ENCODE measurements at regions not wholly inside any gene's neighbourhood (a gene's known extent, or its start where the extent isn't known, plus 50 kb on each side); places are given as distances from the start of the nearest gene placed in this dataset.

- Histone ChIP-seq H3K4me1 (ENCODE audit: insufficient read depth, low read length, poor library complexity, severe bottlenecking) (no peaks in the 10 kb centered on the region), H3K9me3 (ENCODE audit: low read depth, low read length, poor library complexity, severe bottlenecking) (peaks cover 8% of the 10 kb centered on the region), H3K4me3 (ENCODE audit: low read depth, low read length, poor library complexity, severe bottlenecking) (no peak overlapping the region), H3K27ac (ENCODE audit: low read depth, low read length, poor library complexity, severe bottlenecking) (no peak overlapping the region), H3K27me3 (replicated peaks; ENCODE audit: insufficient read depth, low read depth, low read length, poor library complexity) (no peaks in the 10 kb centered on the region), H3K36me3 (ENCODE audit: insufficient read depth, low read length, poor library complexity, severe bottlenecking) (no peaks in the 10 kb centered on the region)
- intact Hi-C loops (cut with micrococcal nuclease; ENCODE audit: unreplicated experiment): no loop called here
- CTCF ChIA-PET: no interaction called here
- no TSS peak for BruUV-seq (replicated peaks)
- POLR2A ChIA-PET (ENCODE audit: low non-redundant PET): interaction anchor here (0.7 kb wide), 1 partner anchor 290 kb away, joined by 3 read pairs; no protein-coding TSS in a partner anchor
- TF ChIP-seq CTCF (conservative IDR thresholded peaks at IDR 0.05; ENCODE audit: low read depth, low read length) (no peak), EZH2 (IDR thresholded peaks at IDR 0.05; ENCODE audit: borderline replicate concordance, low read depth, low read length, poor library complexity, severe bottlenecking) (no peak)
- no peak for DNase-seq (ENCODE audit: low spot score)
These were observed 112.8 kb upstream of the CDH12 start for GRCh38 chr5:22965960-22966359.

- CTCF ChIA-PET: no interaction called here
- POLR2A ChIA-PET (ENCODE audit: low non-redundant PET): no interaction called here
- BruUV-seq (replicated peaks): no TSS peak
- Histone ChIP-seq H3K27me3 (replicated peaks; ENCODE audit: insufficient read depth, low read depth, low read length, poor library complexity) (no peaks in the 10 kb centered on the region), H3K36me3 (ENCODE audit: insufficient read depth, low read length, poor library complexity, severe bottlenecking) (no peaks in the 10 kb centered on the region), H3K4me3 (ENCODE audit: low read depth, low read length, poor library complexity, severe bottlenecking) (no peak overlapping the region), H3K4me1 (ENCODE audit: insufficient read depth, low read length, poor library complexity, severe bottlenecking) (no peaks in the 10 kb centered on the region), H3K9me3 (ENCODE audit: low read depth, low read length, poor library complexity, severe bottlenecking) (peaks cover 8% of the 10 kb centered on the region), H3K27ac (ENCODE audit: low read depth, low read length, poor library complexity, severe bottlenecking) (no peak overlapping the region)
- TF ChIP-seq CTCF (conservative IDR thresholded peaks at IDR 0.05; ENCODE audit: low read depth, low read length) (no peak), EZH2 (IDR thresholded peaks at IDR 0.05; ENCODE audit: borderline replicate concordance, low read depth, low read length, poor library complexity, severe bottlenecking) (no peak)
- DNase-seq (ENCODE audit: low spot score): no peak
- intact Hi-C loops (cut with micrococcal nuclease; ENCODE audit: unreplicated experiment): no loop called here
These were observed 111.5 kb upstream of the CDH12 start for GRCh38 chr5:22964632-22965031.

GRCh38 chr5:22958462-22959262, 105.5 kb upstream of the CDH12 start:
- CTCF ChIA-PET: no interaction called here
- no peaks in the 10 kb centered on the region for H3K4me1 ChIP-seq (ENCODE audit: insufficient read depth, low read length, poor library complexity, severe bottlenecking)

More at GRCh38 chr5:22958462-22959262, 105.5 kb upstream of the CDH12 start:
- Histone ChIP-seq H3K36me3 (ENCODE audit: insufficient read depth, low read length, poor library complexity, severe bottlenecking) (no peaks in the 10 kb centered on the region), H3K4me3 (ENCODE audit: low read depth, low read length, poor library complexity, severe bottlenecking) (no peak overlapping the region), H3K27ac (ENCODE audit: low read depth, low read length, poor library complexity, severe bottlenecking) (no peak overlapping the region), H3K9me3 (ENCODE audit: low read depth, low read length, poor library complexity, severe bottlenecking) (no peaks in the 10 kb centered on the region), H3K27me3 (replicated peaks; ENCODE audit: insufficient read depth, low read depth, low read length, poor library complexity) (no peaks in the 10 kb centered on the region)
- no peak for DNase-seq (ENCODE audit: low spot score)
- POLR2A ChIA-PET (ENCODE audit: low non-redundant PET): no interaction called here
- no peak for TF ChIP-seq EZH2 (IDR thresholded peaks at IDR 0.05; ENCODE audit: borderline replicate concordance, low read depth, low read length, poor library complexity, severe bottlenecking)
- no peak for TF ChIP-seq CTCF (conservative IDR thresholded peaks at IDR 0.05; ENCODE audit: low read depth, low read length)
- intact Hi-C loops (cut with micrococcal nuclease; ENCODE audit: unreplicated experiment): no loop called here
- no TSS peak for BruUV-seq (replicated peaks)
